ENCODE measurements at regions not wholly inside any gene's neighbourhood (a gene's known extent, or its start where the extent isn't known, plus 50 kb on each side); places are given as distances from the start of the nearest gene placed in this dataset.
"Not testable (repeated sequence)": the region's sequence is repeated elsewhere in the genome, so short reads cannot be mapped to it uniquely, and the experiment has no call there.

DNA sequence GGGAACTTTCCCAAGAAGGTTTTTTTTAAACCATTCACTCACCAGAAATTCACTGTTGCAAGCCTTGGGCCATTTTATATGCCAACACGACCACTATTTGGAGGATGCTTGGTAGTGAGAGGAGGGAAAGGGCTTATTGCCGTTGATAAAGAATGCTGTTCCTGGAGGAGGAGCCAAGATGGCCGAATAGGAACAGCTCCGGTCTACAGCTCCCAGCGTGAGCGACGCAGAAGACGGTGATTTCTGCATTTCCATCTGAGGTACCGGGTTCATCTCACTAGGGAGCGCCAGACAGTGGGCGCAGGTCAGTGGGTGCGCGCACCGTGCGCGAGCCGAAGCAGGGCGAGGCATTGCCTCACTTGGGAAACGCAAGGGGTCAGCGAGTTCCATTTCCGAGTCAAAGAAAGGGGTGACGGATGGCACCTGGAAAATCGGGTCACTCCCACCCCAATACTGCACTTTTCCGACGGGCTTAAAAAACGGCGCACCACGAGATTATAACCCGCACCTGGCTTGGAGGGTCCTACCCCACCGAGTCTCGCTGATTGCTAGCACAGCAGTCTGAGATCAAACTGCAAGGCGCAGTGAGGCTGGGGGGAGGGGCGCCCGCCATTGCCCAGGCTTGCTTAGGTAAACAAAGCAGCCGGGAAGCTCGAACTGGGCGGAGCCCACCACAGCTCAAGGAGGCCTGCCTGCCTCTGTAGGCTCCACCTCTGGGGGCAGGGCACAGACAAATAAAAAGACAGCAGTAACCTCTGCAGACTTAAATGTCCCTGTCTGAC lies 408.1 kb upstream of the NFE2L3 start:
- not testable (repeated sequence) for H3K9me3 ChIP-seq (ENCODE audit: control insufficient read depth, insufficient read depth, low read length); H3K4me3 ChIP-seq (ENCODE audit: low read depth, low read length); H3K36me3 ChIP-seq (ENCODE audit: control insufficient read depth, insufficient read depth, low read length); H3K27me3 ChIP-seq (ENCODE audit: control insufficient read depth, insufficient read depth, low read length); H3K4me1 ChIP-seq (ENCODE audit: control insufficient read depth, insufficient read depth, low read length); H3K9ac ChIP-seq (ENCODE audit: low read depth, low read length)

DNA sequence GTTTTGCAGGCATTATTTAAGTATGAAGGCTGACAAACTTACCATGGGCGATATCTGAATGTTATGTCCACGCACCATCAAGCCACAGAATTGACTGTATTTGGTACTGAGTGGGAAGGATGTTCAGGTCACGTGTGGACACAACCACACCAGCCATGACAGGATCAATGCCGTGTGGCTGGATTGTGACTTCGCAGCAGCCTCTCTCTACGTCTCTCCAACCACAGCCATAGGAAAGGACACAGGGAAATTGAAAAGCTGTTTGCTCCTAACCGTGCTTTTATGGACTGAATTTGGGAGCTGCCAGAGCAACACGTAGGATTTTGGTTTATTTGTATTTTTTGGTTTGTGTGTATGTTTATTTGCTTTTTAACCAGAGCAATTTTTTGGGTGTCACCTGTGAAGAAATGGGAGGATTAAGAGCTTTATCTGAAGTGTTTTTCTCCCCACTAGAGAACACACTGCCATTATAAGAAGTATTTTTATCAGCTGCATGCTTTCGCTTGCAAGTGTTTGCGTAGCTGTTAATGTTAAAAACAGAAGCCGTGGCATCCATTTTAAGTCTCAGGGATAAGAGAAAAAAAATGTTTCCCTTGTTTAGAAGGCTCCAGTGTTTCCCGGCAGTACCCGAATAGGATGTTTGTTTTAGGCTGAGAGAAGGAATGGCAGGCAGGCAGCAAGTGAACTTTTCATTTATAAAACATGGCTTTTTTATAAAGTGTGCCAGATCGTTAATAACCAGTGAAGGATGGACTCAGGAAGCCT lies 401.1 kb upstream of the NFE2L3 start:
- Histone ChIP-seq H3K4me3 (ENCODE audit: low read depth, low read length) (no peak overlapping the region), H3K36me3 (ENCODE audit: control insufficient read depth, insufficient read depth, low read length) (no peaks in the 10 kb centered on the region), H3K27me3 (ENCODE audit: control insufficient read depth, insufficient read depth, low read length) (no peaks in the 10 kb centered on the region), H3K4me1 (ENCODE audit: control insufficient read depth, insufficient read depth, low read length) (peaks cover 3% of the 10 kb centered on the region), H3K9ac (ENCODE audit: low read depth, low read length) (no peak overlapping the region), H3K9me3 (ENCODE audit: control insufficient read depth, insufficient read depth, low read length) (no peaks in the 10 kb centered on the region)

DNA sequence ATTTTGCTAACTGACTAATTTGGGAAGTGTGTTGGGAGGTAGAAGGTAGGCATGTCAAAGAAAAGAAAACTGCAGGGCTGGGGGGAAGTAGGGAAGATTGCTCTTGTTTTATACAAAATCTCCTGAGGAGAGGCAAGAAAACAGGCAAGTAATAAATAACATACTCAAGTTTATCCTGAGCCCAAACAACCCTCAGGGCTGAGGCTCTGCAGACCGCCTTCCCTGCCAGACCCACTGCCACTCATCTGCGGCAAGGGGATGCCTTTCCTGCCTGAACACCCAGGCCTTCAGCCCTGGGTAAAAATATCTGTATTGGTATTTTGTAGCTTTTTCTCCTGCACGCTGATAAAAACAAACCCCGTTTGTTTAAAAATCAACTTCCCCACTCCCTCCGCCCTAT lies 399.8 kb upstream of the NFE2L3 start:
- no peaks in the 10 kb centered on the region for H3K27me3 ChIP-seq (ENCODE audit: control insufficient read depth, insufficient read depth, low read length)
- H3K4me3 ChIP-seq (ENCODE audit: low read depth, low read length): no peak overlapping the region
- H3K9ac ChIP-seq (ENCODE audit: low read depth, low read length): no peak overlapping the region
- no peaks in the 10 kb centered on the region for H3K36me3 ChIP-seq (ENCODE audit: control insufficient read depth, insufficient read depth, low read length)
- H3K4me1 ChIP-seq (ENCODE audit: control insufficient read depth, insufficient read depth, low read length): peaks cover 3% of the 10 kb centered on the region
- no peaks in the 10 kb centered on the region for H3K9me3 ChIP-seq (ENCODE audit: control insufficient read depth, insufficient read depth, low read length)

DNA sequence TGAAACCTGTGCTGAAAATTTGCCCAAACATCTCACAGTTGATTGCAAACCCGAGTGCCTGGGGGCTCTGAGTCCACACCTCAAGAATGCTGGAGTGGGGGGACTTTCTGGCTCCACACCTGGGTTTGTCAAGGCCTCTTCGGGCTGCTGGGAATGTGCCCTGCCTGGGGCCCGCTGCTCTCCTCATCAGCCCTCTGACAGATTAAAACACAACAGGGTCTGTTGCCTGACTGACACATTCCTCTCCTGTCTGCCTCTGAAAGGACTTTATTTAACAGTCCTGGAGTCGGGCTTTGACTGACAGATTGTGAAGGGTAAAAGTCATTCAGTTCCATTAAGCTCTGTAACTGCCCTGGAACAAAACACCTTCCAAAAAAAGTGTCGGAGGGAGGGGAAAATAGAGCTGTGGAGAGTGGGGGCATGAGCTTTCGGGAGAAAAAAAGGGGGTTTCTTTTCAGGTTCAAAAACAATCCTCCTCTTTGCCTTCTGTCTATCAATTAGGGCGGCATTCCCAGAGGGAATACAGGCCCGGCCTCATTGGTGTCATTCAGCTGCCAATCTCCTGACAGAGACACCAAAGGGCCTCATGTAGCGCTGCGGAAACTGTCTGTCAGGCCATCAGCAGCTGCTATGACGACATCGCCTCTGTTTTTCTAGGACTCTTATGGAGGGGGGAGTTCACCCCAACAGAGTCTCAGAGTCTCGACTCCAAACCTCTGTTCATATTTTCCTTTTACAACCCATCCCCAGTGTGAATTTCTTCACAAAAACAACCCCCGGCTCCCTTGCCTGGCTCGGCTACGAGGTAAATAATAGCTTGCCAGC lies 398.8 kb upstream of the NFE2L3 start:
- Histone ChIP-seq H3K4me1 (ENCODE audit: control insufficient read depth, insufficient read depth, low read length) (peaks cover 3% of the 10 kb centered on the region), H3K4me3 (ENCODE audit: low read depth, low read length) (no peak overlapping the region), H3K36me3 (ENCODE audit: control insufficient read depth, insufficient read depth, low read length) (no peaks in the 10 kb centered on the region), H3K9me3 (ENCODE audit: control insufficient read depth, insufficient read depth, low read length) (no peaks in the 10 kb centered on the region), H3K27me3 (ENCODE audit: control insufficient read depth, insufficient read depth, low read length) (no peaks in the 10 kb centered on the region), H3K9ac (ENCODE audit: low read depth, low read length) (no peak overlapping the region)

DNA sequence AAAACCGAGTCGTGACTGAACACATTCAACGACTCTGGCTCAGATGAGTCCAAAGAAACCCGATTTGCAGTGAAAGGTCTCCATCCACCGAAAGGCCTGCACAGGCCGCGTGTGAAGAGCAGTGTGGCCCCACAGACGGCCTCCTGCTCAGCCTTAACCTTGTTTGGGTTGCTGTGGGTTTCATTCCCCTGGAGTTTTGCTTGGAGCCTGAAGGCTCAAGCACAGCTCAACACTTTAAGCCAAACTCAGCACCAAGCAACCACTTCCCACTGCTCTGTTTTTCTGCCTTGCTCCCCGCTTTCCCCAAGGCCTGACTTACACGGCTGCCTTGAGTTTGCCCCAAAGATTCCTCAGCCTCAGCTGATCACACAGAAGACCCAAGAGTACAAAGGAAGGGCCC lies 398.2 kb upstream of the NFE2L3 start:
- H3K9ac ChIP-seq (ENCODE audit: low read depth, low read length): no peak overlapping the region
- peaks cover 3% of the 10 kb centered on the region for H3K4me1 ChIP-seq (ENCODE audit: control insufficient read depth, insufficient read depth, low read length)
- no peaks in the 10 kb centered on the region for H3K27me3 ChIP-seq (ENCODE audit: control insufficient read depth, insufficient read depth, low read length)
- no peak overlapping the region for H3K4me3 ChIP-seq (ENCODE audit: low read depth, low read length)
- H3K36me3 ChIP-seq (ENCODE audit: control insufficient read depth, insufficient read depth, low read length): no peaks in the 10 kb centered on the region
- no peaks in the 10 kb centered on the region for H3K9me3 ChIP-seq (ENCODE audit: control insufficient read depth, insufficient read depth, low read length)

DNA sequence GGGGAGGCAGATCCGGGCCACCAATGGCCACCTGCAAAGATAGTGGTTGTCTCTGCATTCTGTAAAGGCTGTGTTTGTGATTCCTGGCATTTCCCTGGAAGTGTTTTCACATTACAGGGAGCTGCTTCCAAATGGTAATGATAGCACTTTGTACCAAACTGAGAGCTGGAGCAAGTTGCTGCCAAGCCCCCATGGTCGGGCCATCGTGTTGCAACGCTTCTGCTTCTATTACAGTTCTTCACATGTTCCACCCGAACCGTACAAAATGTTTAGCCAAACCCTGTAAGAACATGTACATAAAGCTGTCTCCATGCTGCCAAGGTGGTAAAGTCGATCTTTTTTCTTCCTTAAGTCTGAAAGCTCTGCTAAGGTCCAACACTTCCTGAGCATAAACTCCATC lies 397.7 kb upstream of the NFE2L3 start:
- Histone ChIP-seq H3K27me3 (ENCODE audit: control insufficient read depth, insufficient read depth, low read length) (no peaks in the 10 kb centered on the region), H3K4me3 (ENCODE audit: low read depth, low read length) (no peak overlapping the region), H3K9me3 (ENCODE audit: control insufficient read depth, insufficient read depth, low read length) (no peaks in the 10 kb centered on the region), H3K4me1 (ENCODE audit: control insufficient read depth, insufficient read depth, low read length) (peaks cover 3% of the 10 kb centered on the region), H3K36me3 (ENCODE audit: control insufficient read depth, insufficient read depth, low read length) (no peaks in the 10 kb centered on the region), H3K9ac (ENCODE audit: low read depth, low read length) (no peak overlapping the region)

DNA sequence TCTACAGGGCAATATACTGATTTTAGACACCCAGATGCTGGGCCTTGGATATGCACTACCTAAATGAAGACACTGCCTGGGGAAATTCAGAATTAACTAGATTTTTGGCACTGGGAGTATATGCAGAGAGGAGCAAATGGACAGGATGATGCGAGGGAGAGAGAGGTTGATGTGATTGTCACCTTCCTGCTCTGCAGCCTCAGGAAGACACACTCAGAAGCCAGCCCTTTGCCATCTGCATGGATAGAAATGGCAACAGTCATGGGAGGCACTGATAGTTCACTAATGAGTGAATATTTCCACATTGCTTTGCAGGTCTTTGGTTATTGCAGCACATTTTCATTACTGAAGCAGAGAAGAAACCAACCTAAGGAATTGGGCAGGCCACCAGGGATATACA lies 397.2 kb upstream of the NFE2L3 start:
- Histone ChIP-seq H3K4me3 (ENCODE audit: low read depth, low read length) (no peak overlapping the region), H3K9me3 (ENCODE audit: control insufficient read depth, insufficient read depth, low read length) (no peaks in the 10 kb centered on the region), H3K27me3 (ENCODE audit: control insufficient read depth, insufficient read depth, low read length) (no peaks in the 10 kb centered on the region), H3K9ac (ENCODE audit: low read depth, low read length) (no peak overlapping the region), H3K36me3 (ENCODE audit: control insufficient read depth, insufficient read depth, low read length) (no peaks in the 10 kb centered on the region), H3K4me1 (ENCODE audit: control insufficient read depth, insufficient read depth, low read length) (peaks cover 5% of the 10 kb centered on the region)

DNA sequence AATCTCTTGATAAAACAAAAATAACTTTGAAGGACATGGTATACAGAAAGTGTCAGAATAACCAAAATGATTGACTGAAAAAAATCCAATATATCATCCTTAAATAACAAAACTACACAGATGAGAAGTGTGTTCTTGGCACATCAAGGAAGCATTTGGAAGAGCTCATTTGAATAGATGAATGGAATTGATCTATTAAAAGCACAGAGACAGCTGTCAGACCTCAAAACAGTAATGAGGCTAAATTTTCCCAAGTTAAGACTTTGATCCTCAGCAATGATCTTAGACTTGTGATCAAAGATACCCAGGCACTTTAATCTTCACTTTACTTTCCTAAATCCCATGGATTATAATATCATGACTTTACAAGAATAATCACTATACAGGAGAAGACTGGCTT lies 395.4 kb upstream of the NFE2L3 start:
- H3K4me1 ChIP-seq (ENCODE audit: control insufficient read depth, insufficient read depth, low read length): peaks cover 10% of the 10 kb centered on the region
- H3K9ac ChIP-seq (ENCODE audit: low read depth, low read length): no peak overlapping the region
- no peaks in the 10 kb centered on the region for H3K27me3 ChIP-seq (ENCODE audit: control insufficient read depth, insufficient read depth, low read length)
- no peak overlapping the region for H3K4me3 ChIP-seq (ENCODE audit: low read depth, low read length)
- no peaks in the 10 kb centered on the region for H3K36me3 ChIP-seq (ENCODE audit: control insufficient read depth, insufficient read depth, low read length)
- no peaks in the 10 kb centered on the region for H3K9me3 ChIP-seq (ENCODE audit: control insufficient read depth, insufficient read depth, low read length)

DNA sequence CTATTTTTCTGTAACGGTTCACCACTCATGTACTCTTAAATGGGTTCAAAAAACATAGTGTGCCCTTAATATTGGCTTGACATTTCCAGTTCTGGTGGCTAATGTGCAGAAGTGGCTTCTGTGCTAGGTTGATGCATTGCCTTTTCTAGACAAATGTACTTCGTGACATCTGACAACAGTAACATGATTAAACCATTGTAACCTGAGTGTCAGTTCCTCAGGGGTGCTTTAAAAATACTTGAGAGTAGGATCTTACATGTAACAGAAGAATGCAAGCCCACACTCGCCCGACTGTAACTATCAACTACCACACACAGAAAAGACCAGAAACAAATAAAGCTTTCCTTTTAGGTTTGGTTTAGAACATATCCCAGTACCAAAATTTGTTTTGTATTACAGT lies 393.4 kb upstream of the NFE2L3 start:
- H3K9me3 ChIP-seq (ENCODE audit: control insufficient read depth, insufficient read depth, low read length): no peaks in the 10 kb centered on the region
- H3K4me3 ChIP-seq (ENCODE audit: low read depth, low read length): no peak overlapping the region
- H3K9ac ChIP-seq (ENCODE audit: low read depth, low read length): no peak overlapping the region
- no peaks in the 10 kb centered on the region for H3K36me3 ChIP-seq (ENCODE audit: control insufficient read depth, insufficient read depth, low read length)
- H3K27me3 ChIP-seq (ENCODE audit: control insufficient read depth, insufficient read depth, low read length): no peaks in the 10 kb centered on the region
- peaks cover 7% of the 10 kb centered on the region for H3K4me1 ChIP-seq (ENCODE audit: control insufficient read depth, insufficient read depth, low read length)

DNA sequence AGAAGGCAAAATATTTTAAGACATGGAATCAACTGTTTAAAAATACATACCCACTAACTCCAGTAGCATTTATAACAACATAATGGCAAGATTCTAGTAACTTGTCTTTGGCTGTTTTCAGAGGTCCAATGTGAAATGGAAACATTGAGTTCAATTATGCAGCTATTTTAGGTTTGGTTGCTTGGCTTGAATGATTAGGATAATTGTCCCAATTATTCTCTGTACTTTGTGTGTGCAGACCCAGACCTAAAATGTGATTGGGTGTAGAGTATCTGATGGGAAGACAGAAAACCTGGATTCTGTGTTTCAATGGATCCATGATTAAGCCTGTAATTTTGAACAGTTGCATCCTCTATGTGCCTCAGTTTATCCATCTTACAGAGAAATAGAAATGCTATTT lies 392.7 kb upstream of the NFE2L3 start:
- Histone ChIP-seq H3K36me3 (ENCODE audit: control insufficient read depth, insufficient read depth, low read length) (no peaks in the 10 kb centered on the region), H3K9me3 (ENCODE audit: control insufficient read depth, insufficient read depth, low read length) (no peaks in the 10 kb centered on the region), H3K4me3 (ENCODE audit: low read depth, low read length) (no peak overlapping the region), H3K27me3 (ENCODE audit: control insufficient read depth, insufficient read depth, low read length) (no peaks in the 10 kb centered on the region), H3K9ac (ENCODE audit: low read depth, low read length) (no peak overlapping the region), H3K4me1 (ENCODE audit: control insufficient read depth, insufficient read depth, low read length) (peaks cover 7% of the 10 kb centered on the region)

DNA sequence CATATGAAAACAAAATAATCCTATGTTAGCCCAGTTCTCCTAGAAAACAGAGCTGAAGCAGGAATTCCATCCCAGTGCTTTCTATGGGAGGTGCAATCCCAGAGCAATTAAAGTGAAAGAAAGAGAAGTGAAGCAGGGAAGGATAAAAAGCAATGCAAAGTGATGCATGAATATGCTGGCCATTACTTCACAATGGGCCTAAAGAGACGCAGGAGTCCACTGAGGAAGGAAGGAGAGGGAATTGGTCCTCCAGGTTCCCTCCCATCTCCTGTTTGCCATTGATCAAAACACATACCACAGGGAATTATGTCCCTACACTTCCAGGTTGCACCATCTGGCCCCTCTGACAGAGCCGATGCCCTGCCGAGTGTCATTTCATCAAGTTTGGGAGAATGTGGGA lies 392.2 kb upstream of the NFE2L3 start:
- no peaks in the 10 kb centered on the region for H3K27me3 ChIP-seq (ENCODE audit: control insufficient read depth, insufficient read depth, low read length)
- no peak overlapping the region for H3K4me3 ChIP-seq (ENCODE audit: low read depth, low read length)
- H3K9me3 ChIP-seq (ENCODE audit: control insufficient read depth, insufficient read depth, low read length): no peaks in the 10 kb centered on the region
- peaks cover 7% of the 10 kb centered on the region for H3K4me1 ChIP-seq (ENCODE audit: control insufficient read depth, insufficient read depth, low read length)
- no peaks in the 10 kb centered on the region for H3K36me3 ChIP-seq (ENCODE audit: control insufficient read depth, insufficient read depth, low read length)
- no peak overlapping the region for H3K9ac ChIP-seq (ENCODE audit: low read depth, low read length)

Data from iPS-15b (cell line).